ENCODE measurements at regions not wholly inside any gene's neighbourhood (a gene's known extent, or its start where the extent isn't known, plus 50 kb on each side); places are given as distances from the start of the nearest gene placed in this dataset.
"Not testable (repeated sequence)": the region's sequence is repeated elsewhere in the genome, so short reads cannot be mapped to it uniquely, and the experiment has no call there.

GRCh38 chr4:99733455-99733854 lies 75.8 kb upstream of the C4orf54 start:
- TF ChIP-seq CTCF (IDR thresholded peaks at IDR 0.05; ENCODE audit: insufficient read depth, low read length); GABPA (IDR thresholded peaks at IDR 0.05; ENCODE audit: low read depth); POLR2AphosphoS5 (IDR thresholded peaks at IDR 0.05; ENCODE audit: low read depth): not testable (repeated sequence)
- TF ChIP-seq, protein P1, sequence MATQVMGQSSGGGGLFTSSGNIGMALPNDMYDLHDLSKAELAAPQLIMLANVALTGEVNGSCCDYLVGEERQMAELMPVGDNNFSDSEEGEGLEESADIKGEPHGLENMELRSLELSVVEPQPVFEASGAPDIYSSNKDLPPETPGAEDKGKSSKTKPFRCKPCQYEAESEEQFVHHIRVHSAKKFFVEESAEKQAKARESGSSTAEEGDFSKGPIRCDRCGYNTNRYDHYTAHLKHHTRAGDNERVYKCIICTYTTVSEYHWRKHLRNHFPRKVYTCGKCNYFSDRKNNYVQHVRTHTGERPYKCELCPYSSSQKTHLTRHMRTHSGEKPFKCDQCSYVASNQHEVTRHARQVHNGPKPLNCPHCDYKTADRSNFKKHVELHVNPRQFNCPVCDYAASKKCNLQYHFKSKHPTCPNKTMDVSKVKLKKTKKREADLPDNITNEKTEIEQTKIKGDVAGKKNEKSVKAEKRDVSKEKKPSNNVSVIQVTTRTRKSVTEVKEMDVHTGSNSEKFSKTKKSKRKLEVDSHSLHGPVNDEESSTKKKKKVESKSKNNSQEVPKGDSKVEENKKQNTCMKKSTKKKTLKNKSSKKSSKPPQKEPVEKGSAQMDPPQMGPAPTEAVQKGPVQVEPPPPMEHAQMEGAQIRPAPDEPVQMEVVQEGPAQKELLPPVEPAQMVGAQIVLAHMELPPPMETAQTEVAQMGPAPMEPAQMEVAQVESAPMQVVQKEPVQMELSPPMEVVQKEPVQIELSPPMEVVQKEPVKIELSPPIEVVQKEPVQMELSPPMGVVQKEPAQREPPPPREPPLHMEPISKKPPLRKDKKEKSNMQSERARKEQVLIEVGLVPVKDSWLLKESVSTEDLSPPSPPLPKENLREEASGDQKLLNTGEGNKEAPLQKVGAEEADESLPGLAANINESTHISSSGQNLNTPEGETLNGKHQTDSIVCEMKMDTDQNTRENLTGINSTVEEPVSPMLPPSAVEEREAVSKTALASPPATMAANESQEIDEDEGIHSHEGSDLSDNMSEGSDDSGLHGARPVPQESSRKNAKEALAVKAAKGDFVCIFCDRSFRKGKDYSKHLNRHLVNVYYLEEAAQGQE (IDR thresholded peaks at IDR 0.05; ENCODE audit: insufficient replicate concordance, low read depth) = not testable (repeated sequence)

All from HL-60 (cell line).